Endothelial cell of umbilical vein (primary cell): ENCODE measurements at regions not wholly inside any gene's neighbourhood (a gene's known extent, or its start where the extent isn't known, plus 50 kb on each side); places are given as distances from the start of the nearest gene placed in this dataset.

ENCODE experiments used
- BruUV-seq: library from RNA; stranded (reverse); fragments of 400-500 nt; replicated peaks from 2 replicates; lab custom pipeline; 2021; lab: Mats Ljungman, UMichigan
- CTCF ChIA-PET: fragments of 300-600, 350-600 bp; sonication (Branson Sonifier 250); formaldehyde crosslinking; loops from one replicate; lab custom pipeline; 2021; ENCODE audit warnings: antibody characterized with exemption, inconsistent platforms; lab: Charles Lee
- POLR2A ChIA-PET: fragments of 300-600, 350-600 bp; sonication (Branson Sonifier 250); formaldehyde crosslinking; loops from one replicate; lab custom pipeline; 2021; ENCODE audit warnings: antibody characterized with exemption, inconsistent platforms; lab: Charles Lee
- DNase-seq: peaks from one replicate; pipeline ENCODE4 v3.0.0-alpha.2; 2011; ENCODE audit warnings: low read depth, low spot score
- FAIRE-seq: peaks from 2 replicates; lab custom pipeline; 2011; peaks lifted over from hg19 to GRCh38; lab: Jason Lieb, UNC
- H2AFZ ChIP-seq: 2 replicates; pipeline ENCODE4 v1.6.0; 2012; ENCODE audit warnings: low read depth, low read length, control low read depth, inconsistent platforms
- H3K27ac ChIP-seq: 2 replicates; pipeline ENCODE4 v1.5.1; 2011; ENCODE audit warnings: low read depth, mild to moderate bottlenecking, control low read depth, low read length, moderate library complexity; ENCODE audit not compliant: insufficient read depth
- H3K27me3 ChIP-seq, 2 experiments: 2 replicates each; pipeline versions ENCODE4 v1.6.0 to v1.6.1; 2011; ENCODE audit warnings: low read length in 2 of 2, mixed read lengths in 1 of 2; ENCODE audit not compliant: control insufficient read depth in 2 of 2, insufficient read depth in 2 of 2
- H3K36me3 ChIP-seq, 2 experiments: 2 replicates in 1 of 2; 3 replicates in 1 of 2; pipeline ENCODE4 v1.5.1; 2011; ENCODE audit warnings: low read length in 2 of 2, mild to moderate bottlenecking in 1 of 2, moderate library complexity in 1 of 2; ENCODE audit not compliant: control insufficient read depth in 2 of 2, insufficient read depth in 2 of 2; ENCODE audit errors: extremely low read depth in 1 of 2
- H3K4me1 ChIP-seq: 3 replicates; pipeline ENCODE4 v1.5.1; 2011; ENCODE audit warnings: mild to moderate bottlenecking, low read length; ENCODE audit not compliant: control insufficient read depth, insufficient read depth; ENCODE audit errors: extremely low read depth
- H3K4me2 ChIP-seq: 2 replicates; pipeline ENCODE4 v1.6.1; 2011; ENCODE audit warnings: low read length, control low read depth, mixed read lengths; ENCODE audit not compliant: insufficient read depth
- H3K4me3 ChIP-seq, 3 experiments: fragments of 200-600 bp in 1 of 3; sonication (generic), shearing (Covaris generic) in 1 of 3; replicated peaks in 1 of 3; 2 replicates each; pipeline ENCODE4 v1.5.1; 2011 to 2016; ENCODE audit warnings: control low read depth in 3 of 3, low read length in 3 of 3, mild to moderate bottlenecking in 2 of 3, inconsistent platforms in 1 of 3, low read depth in 1 of 3, moderate library complexity in 1 of 3; ENCODE audit not compliant: insufficient read depth in 1 of 3
- H3K79me2 ChIP-seq: 2 replicates; pipeline ENCODE4 v1.6.0; 2012; ENCODE audit warnings: low read length, inconsistent platforms; ENCODE audit not compliant: control insufficient read depth, insufficient read depth
- H3K9ac ChIP-seq: replicated peaks from 2 replicates; pipeline ENCODE3; 2011; ENCODE audit warnings: low read length, control low read depth; ENCODE audit not compliant: insufficient read depth; ENCODE audit errors: extremely low read depth
- H3K9me1 ChIP-seq: replicated peaks from 3 replicates; pipeline ENCODE4 v1.6.0; 2011; ENCODE audit warnings: mild to moderate bottlenecking, low read length; ENCODE audit not compliant: control insufficient read depth, insufficient read depth; ENCODE audit errors: extremely low read depth
- H3K9me3 ChIP-seq: replicated peaks from 2 replicates; pipeline ENCODE4 v1.5.1; 2012; ENCODE audit warnings: low read length, inconsistent platforms; ENCODE audit not compliant: control insufficient read depth, insufficient read depth
- H4K20me1 ChIP-seq: replicated peaks from 2 replicates; pipeline ENCODE3; 2011; ENCODE audit warnings: mild to moderate bottlenecking, low read length; ENCODE audit not compliant: control insufficient read depth, insufficient read depth; ENCODE audit errors: extremely low read depth
- CTCF ChIP-seq, 2 donors: IDR thresholded peaks; 1 replicate in 1 of 2; 2 replicates in 1 of 2; pipeline ENCODE4 v1.5.1; 2011; ENCODE audit warnings: low read length in 2 of 2, mild to moderate bottlenecking in 2 of 2, moderate library complexity in 2 of 2, control low read depth in 1 of 2, inconsistent platforms in 1 of 2, low read depth in 1 of 2; ENCODE audit not compliant: insufficient read depth in 1 of 2; ENCODE audit errors: extremely low read depth in 1 of 2
- EZH2 ChIP-seq: IDR thresholded peaks from 2 replicates; pipeline ENCODE4 v1.6.1; 2012; ENCODE audit warnings: borderline replicate concordance, low read depth, mild to moderate bottlenecking, moderate library complexity, low read length, inconsistent platforms; ENCODE audit not compliant: severe bottlenecking
- POLR2A ChIP-seq: IDR thresholded peaks from 2 replicates; pipeline ENCODE4 v1.6.1; 2012; ENCODE audit warnings: low read depth, mild to moderate bottlenecking, control low read depth, low read length
- dilution Hi-C: fragments of 300-500 bp; cut with MboI; formaldehyde crosslinking; loops from one replicate; pipeline ENCODE4 v1.15.0; 2019; ENCODE audit warnings: low sequenced_read_pairs; ENCODE audit not compliant: extremely low pct_ligation_motif_present
- intact Hi-C: fragments of 100-400 bp; cut with micrococcal nuclease; formaldehyde crosslinking; loops from one replicate; pipeline ENCODE4 v1.10.0; 2022

- Histone ChIP-seq H2AFZ (no peak overlapping the region), H3K9ac (no peak overlapping the region), H3K4me2 (no peak overlapping the region), H3K27me3 (no peaks in the 10 kb centered on the region), H3K4me3 (no peak overlapping the region), H3K27ac (no peak overlapping the region), H3K79me2 (no peaks in the 10 kb centered on the region), H3K36me3 (no peaks in the 10 kb centered on the region), H4K20me1 (peaks cover 2% of the 10 kb centered on the region), H3K4me1 (no peaks in the 10 kb centered on the region), H3K9me1 (no peaks in the 10 kb centered on the region), H3K9me3 (no peaks in the 10 kb centered on the region)
- no peak for DNase-seq
- ChIA-PET POLR2A (no interaction called here), CTCF (no interaction called here)
- no TSS peak for BruUV-seq
- no peak for TF ChIP-seq POLR2A
- intact Hi-C loops: no loop called here
- FAIRE-seq: no peak
- dilution Hi-C loops: no loop called here
Measured at GRCh38 chr6:131424475-131424874, 148.6 kb upstream of the ARG1 start.

- ChIA-PET CTCF (interaction anchor here (1.4 kb wide), 1 partner anchor 12 kb away, joined by 4 read pairs; no protein-coding TSS in a partner anchor), POLR2A (no interaction called here)
- no peaks in the 10 kb centered on the region for H3K9me1 ChIP-seq
- H3K9me3 ChIP-seq: no peaks in the 10 kb centered on the region
- H3K79me2 ChIP-seq: no peaks in the 10 kb centered on the region
- no peak overlapping the region for H3K9ac ChIP-seq
- no peak for FAIRE-seq
- H2AFZ ChIP-seq: no peak overlapping the region
- dilution Hi-C loops (no loop called here), intact Hi-C loops (no loop called here)
- no peak overlapping the region for H3K4me3 ChIP-seq
- peaks cover 2% of the 10 kb centered on the region for H4K20me1 ChIP-seq
- no peak overlapping the region for H3K4me2 ChIP-seq
- no peak overlapping the region for H3K27ac ChIP-seq
- no peak for DNase-seq
- H3K4me1 ChIP-seq: no peaks in the 10 kb centered on the region
- no peaks in the 10 kb centered on the region for H3K27me3 ChIP-seq
- TF ChIP-seq POLR2A (no peak), CTCF (IDR thresholded peaks at IDR 0.05; ENCODE audit: extremely low read depth in 1 of 2, insufficient read depth in 1 of 2, low read depth in 1 of 2, low read length in 2 of 2) (no peak), EZH2 (no peak)
- no TSS peak for BruUV-seq
- no peaks in the 10 kb centered on the region for H3K36me3 ChIP-seq
Measured at GRCh38 chr6:131427434-131428058, 145.5 kb upstream of the ARG1 start.
